ENCODE measurements at regions not wholly inside any gene's neighbourhood (a gene's known extent, or its start where the extent isn't known, plus 50 kb on each side); places are given as distances from the start of the nearest gene placed in this dataset.

GRCh38 chr1:230550428-230550827 lies 91.9 kb upstream of the COG2 start:
- ChIA-PET RAD21 (ENCODE audit: low non-redundant PET in 1 of 2, low total read pairs in 2 of 2, uncharacterized antibody in 2 of 2, unreplicated experiment in 2 of 2) (no interaction called here), POLR2A (no interaction called here), CTCF (no interaction called here)
- no peak overlapping the region for H3K4me3 ChIP-seq (replicated peaks in 1 of 2; ENCODE audit: low read depth in 1 of 2, low read length in 2 of 2)
- no peak overlapping the region for H3K9ac ChIP-seq (ENCODE audit: low read length)
- no TSS peak for BruUV-seq (replicated peaks)
- ATAC-seq (no peak), DNase-seq (ENCODE audit: low read depth, low spot score) (no peak)
- no peak overlapping the region for H3K27ac ChIP-seq (ENCODE audit: low read depth, low read length)
- H2AFZ ChIP-seq (ENCODE audit: low read depth, low read length, poor library complexity, severe bottlenecking), result no peak overlapping the region
- no peaks in the 10 kb centered on the region for H3K79me2 ChIP-seq (ENCODE audit: insufficient read depth, low read length)
- TF ChIP-seq CTCF (IDR thresholded peaks at IDR 0.05 in 2 of 3, conservative IDR thresholded peaks at IDR 0.05 in 1 of 3; ENCODE audit: borderline replicate concordance in 1 of 3, insufficient read depth in 1 of 3, low read depth in 2 of 3, low read length in 2 of 3) (no peak), CBX3 (IDR thresholded peaks at IDR 0.05; ENCODE audit: low read depth) (no peak), RAD21 (IDR thresholded peaks at IDR 0.05; ENCODE audit: low read depth) (no peak), SIN3A (IDR thresholded peaks at IDR 0.05; ENCODE audit: low read depth) (no peak), SRF (IDR thresholded peaks at IDR 0.05; ENCODE audit: low read depth) (no peak), ELF1 (IDR thresholded peaks at IDR 0.05; ENCODE audit: borderline replicate concordance, low read depth) (no peak), POLR2AphosphoS5 (IDR thresholded peaks at IDR 0.05; ENCODE audit: low read depth, low read length) (no peak), POLR2A (IDR thresholded peaks at IDR 0.05; ENCODE audit: borderline replicate concordance, extremely low read depth, insufficient read depth, insufficient read length) (no peak), CEBPB (IDR thresholded peaks at IDR 0.05; ENCODE audit: low read depth) (no peak), YY1 (IDR thresholded peaks at IDR 0.05; ENCODE audit: extremely low read depth, insufficient replicate concordance, low read depth, low read length) (no peak), JUND (IDR thresholded peaks at IDR 0.05) (no peak), FOSL1 (IDR thresholded peaks at IDR 0.05; ENCODE audit: low read depth) (no peak), EZH2 (IDR thresholded peaks at IDR 0.05) (no peak), SP1 (IDR thresholded peaks at IDR 0.05; ENCODE audit: low read depth) (no peak), EGR1 (IDR thresholded peaks at IDR 0.05; ENCODE audit: low read depth) (no peak), ZNF274 (IDR thresholded peaks at IDR 0.05; ENCODE audit: low read depth, low read length) (no peak)
- TF ChIP-seq, protein P1, sequence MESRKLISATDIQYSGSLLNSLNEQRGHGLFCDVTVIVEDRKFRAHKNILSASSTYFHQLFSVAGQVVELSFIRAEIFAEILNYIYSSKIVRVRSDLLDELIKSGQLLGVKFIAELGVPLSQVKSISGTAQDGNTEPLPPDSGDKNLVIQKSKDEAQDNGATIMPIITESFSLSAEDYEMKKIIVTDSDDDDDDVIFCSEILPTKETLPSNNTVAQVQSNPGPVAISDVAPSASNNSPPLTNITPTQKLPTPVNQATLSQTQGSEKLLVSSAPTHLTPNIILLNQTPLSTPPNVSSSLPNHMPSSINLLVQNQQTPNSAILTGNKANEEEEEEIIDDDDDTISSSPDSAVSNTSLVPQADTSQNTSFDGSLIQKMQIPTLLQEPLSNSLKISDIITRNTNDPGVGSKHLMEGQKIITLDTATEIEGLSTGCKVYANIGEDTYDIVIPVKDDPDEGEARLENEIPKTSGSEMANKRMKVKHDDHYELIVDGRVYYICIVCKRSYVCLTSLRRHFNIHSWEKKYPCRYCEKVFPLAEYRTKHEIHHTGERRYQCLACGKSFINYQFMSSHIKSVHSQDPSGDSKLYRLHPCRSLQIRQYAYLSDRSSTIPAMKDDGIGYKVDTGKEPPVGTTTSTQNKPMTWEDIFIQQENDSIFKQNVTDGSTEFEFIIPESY (IDR thresholded peaks at IDR 0.05; ENCODE audit: extremely low read depth, insufficient replicate concordance, low read length), result no peak
- TF ChIP-seq, protein P2, sequence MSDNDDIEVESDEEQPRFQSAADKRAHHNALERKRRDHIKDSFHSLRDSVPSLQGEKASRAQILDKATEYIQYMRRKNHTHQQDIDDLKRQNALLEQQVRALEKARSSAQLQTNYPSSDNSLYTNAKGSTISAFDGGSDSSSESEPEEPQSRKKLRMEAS (IDR thresholded peaks at IDR 0.05), result no peak
- TF ChIP-seq, protein P3, sequence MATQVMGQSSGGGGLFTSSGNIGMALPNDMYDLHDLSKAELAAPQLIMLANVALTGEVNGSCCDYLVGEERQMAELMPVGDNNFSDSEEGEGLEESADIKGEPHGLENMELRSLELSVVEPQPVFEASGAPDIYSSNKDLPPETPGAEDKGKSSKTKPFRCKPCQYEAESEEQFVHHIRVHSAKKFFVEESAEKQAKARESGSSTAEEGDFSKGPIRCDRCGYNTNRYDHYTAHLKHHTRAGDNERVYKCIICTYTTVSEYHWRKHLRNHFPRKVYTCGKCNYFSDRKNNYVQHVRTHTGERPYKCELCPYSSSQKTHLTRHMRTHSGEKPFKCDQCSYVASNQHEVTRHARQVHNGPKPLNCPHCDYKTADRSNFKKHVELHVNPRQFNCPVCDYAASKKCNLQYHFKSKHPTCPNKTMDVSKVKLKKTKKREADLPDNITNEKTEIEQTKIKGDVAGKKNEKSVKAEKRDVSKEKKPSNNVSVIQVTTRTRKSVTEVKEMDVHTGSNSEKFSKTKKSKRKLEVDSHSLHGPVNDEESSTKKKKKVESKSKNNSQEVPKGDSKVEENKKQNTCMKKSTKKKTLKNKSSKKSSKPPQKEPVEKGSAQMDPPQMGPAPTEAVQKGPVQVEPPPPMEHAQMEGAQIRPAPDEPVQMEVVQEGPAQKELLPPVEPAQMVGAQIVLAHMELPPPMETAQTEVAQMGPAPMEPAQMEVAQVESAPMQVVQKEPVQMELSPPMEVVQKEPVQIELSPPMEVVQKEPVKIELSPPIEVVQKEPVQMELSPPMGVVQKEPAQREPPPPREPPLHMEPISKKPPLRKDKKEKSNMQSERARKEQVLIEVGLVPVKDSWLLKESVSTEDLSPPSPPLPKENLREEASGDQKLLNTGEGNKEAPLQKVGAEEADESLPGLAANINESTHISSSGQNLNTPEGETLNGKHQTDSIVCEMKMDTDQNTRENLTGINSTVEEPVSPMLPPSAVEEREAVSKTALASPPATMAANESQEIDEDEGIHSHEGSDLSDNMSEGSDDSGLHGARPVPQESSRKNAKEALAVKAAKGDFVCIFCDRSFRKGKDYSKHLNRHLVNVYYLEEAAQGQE (IDR thresholded peaks at IDR 0.05; ENCODE audit: low read depth), result no peak
- TF ChIP-seq, protein P4, sequence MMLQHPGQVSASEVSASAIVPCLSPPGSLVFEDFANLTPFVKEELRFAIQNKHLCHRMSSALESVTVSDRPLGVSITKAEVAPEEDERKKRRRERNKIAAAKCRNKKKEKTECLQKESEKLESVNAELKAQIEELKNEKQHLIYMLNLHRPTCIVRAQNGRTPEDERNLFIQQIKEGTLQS (IDR thresholded peaks at IDR 0.05), result no peak
- peaks cover 20% of the 10 kb centered on the region for H3K27me3 ChIP-seq (ENCODE audit: insufficient read depth, low read length)
- no peaks in the 10 kb centered on the region for H3K36me3 ChIP-seq (ENCODE audit: control insufficient read depth in 1 of 2, insufficient read depth in 2 of 2, low read length in 2 of 2)
- H3K4me2 ChIP-seq (ENCODE audit: low read length), result no peak overlapping the region
- intact Hi-C loops (cut with micrococcal nuclease), result no loop called here
- H3K4me1 ChIP-seq (ENCODE audit: control insufficient read depth in 1 of 2, insufficient read depth in 2 of 2, low read length in 2 of 2), result no peaks in the 10 kb centered on the region
- H3K9me2 ChIP-seq (ENCODE audit: insufficient read depth), result no peaks in the 10 kb centered on the region
- no peaks in the 10 kb centered on the region for H4K20me1 ChIP-seq (ENCODE audit: insufficient read depth)
- H3K9me3 ChIP-seq (ENCODE audit: control insufficient read depth in 1 of 2, insufficient read depth in 1 of 2, low read depth in 1 of 2, low read length in 2 of 2), result no peaks in the 10 kb centered on the region
